ENCODE measurements at regions not wholly inside any gene's neighbourhood (a gene's known extent, or its start where the extent isn't known, plus 50 kb on each side); places are given as distances from the start of the nearest gene placed in this dataset.

- TF ChIP-seq POLR2A (IDR thresholded peaks at IDR 0.05) = no peak
- TF ChIP-seq CTCF (IDR thresholded peaks at IDR 0.05) = no peak
- TF ChIP-seq EP300 (IDR thresholded peaks at IDR 0.05) = no peak
- TF ChIP-seq POLR2AphosphoS5 (IDR thresholded peaks at IDR 0.05) = no peak
Measured at GRCh38 chr2:175577368-175577970, 396.0 kb upstream of the ATP5MC3 start.
